HG03060 (cell line): ENCODE measurements at regions not wholly inside any gene's neighbourhood (a gene's known extent, or its start where the extent isn't known, plus 50 kb on each side); places are given as distances from the start of the nearest gene placed in this dataset.
"Not testable (repeated sequence)": the region's sequence is repeated elsewhere in the genome, so short reads cannot be mapped to it uniquely, and the experiment has no call there.

Experiments
- ATAC-seq: cut with Tn5 transposase; IDR thresholded peaks from one replicate; pipeline ENCODE4 v1.9.1; 2021; ENCODE audit warnings: low read depth, moderate number of reproducible peaks; ENCODE audit not compliant: unreplicated experiment

- no peak for ATAC-seq
Observed at GRCh38 chr2:159880729-159881128, 82.7 kb upstream of the CD302 start.

GRCh38 chr2:159879051-159879604 is 81.1 kb upstream of the CD302 start:
- peak; percentile 83 for ATAC-seq

- ATAC-seq, result no peak
Observed at GRCh38 chr2:159875083-159875482, 77.1 kb upstream of the CD302 start.

GRCh38 chr2:159873258-159873657 is 75.2 kb upstream of the CD302 start:
- no peak for ATAC-seq

GRCh38 chr2:159872353-159872752 is 74.3 kb upstream of the CD302 start:
- no peak for ATAC-seq

- not testable (repeated sequence) for ATAC-seq
Observed at GRCh38 chr2:159868598-159869159, 70.7 kb upstream of the CD302 start.

- ATAC-seq, result no peak
Observed at GRCh38 chr2:159867567-159868361, 69.8 kb upstream of the CD302 start.

GRCh38 chr2:159863526-159864160 is 65.6 kb upstream of the CD302 start:
- ATAC-seq, result no peak

- no peak for ATAC-seq
Observed at GRCh38 chr2:159860581-159861310, 62.7 kb upstream of the CD302 start.

- no peak for ATAC-seq
Observed at GRCh38 chr2:159859583-159859982, 61.6 kb upstream of the CD302 start.

- no peak for ATAC-seq
Observed at GRCh38 chr2:159856760-159857159, 58.8 kb upstream of the CD302 start.

- no peak for ATAC-seq
Observed at GRCh38 chr2:159855557-159856061, 57.6 kb upstream of the CD302 start.

- no peak for ATAC-seq
Observed at GRCh38 chr2:159855143-159855542, 57.1 kb upstream of the CD302 start.

GRCh38 chr2:159854481-159854880 is 56.5 kb upstream of the CD302 start:
- ATAC-seq, result no peak

GRCh38 chr2:159853101-159853500 is 55.1 kb upstream of the CD302 start:
- ATAC-seq, result no peak

GRCh38 chr2:159851941-159852340 is 53.9 kb upstream of the CD302 start:
- ATAC-seq, result no peak

GRCh38 chr2:159850789-159851188 is 52.8 kb upstream of the CD302 start:
- ATAC-seq, result no peak

GRCh38 chr2:159849160-159849813 is 51.3 kb upstream of the CD302 start:
- ATAC-seq, result no peak
